CD4-positive, alpha-beta T cell treated with Interleukin-4 for 4 hours (primary cell): ENCODE measurements at regions not wholly inside any gene's neighbourhood (a gene's known extent, or its start where the extent isn't known, plus 50 kb on each side); places are given as distances from the start of the nearest gene placed in this dataset.
"Not testable (repeated sequence)": the region's sequence is repeated elsewhere in the genome, so short reads cannot be mapped to it uniquely, and the experiment has no call there.

Experiments
- DNase-seq: peaks from one replicate; pipeline ENCODE4 v3.0.0-alpha.2; 2020

- no peak for DNase-seq
Observed at GRCh38 chr1:224061436-224061835, 52.5 kb upstream of the FBXO28 start.

GRCh38 chr1:224059897-224060427 is 53.9 kb upstream of the FBXO28 start:
- DNase-seq: no peak

GRCh38 chr1:224058303-224058702 is 55.6 kb upstream of the FBXO28 start:
- no peak for DNase-seq

GRCh38 chr1:224057461-224058199 is 56.3 kb upstream of the FBXO28 start:
- DNase-seq: no peak

- no peak for DNase-seq
Observed at GRCh38 chr1:224054611-224055010, 59.3 kb upstream of the FBXO28 start.

- DNase-seq: no peak
Observed at GRCh38 chr1:224054012-224054411, 59.9 kb upstream of the FBXO28 start.

- DNase-seq: no peak
Observed at GRCh38 chr1:224053456-224053855, 60.5 kb upstream of the FBXO28 start.

- DNase-seq: no peak
Observed at GRCh38 chr1:224052772-224053171, 61.1 kb upstream of the FBXO28 start.

- DNase-seq: not testable (repeated sequence)
Observed at GRCh38 chr1:224051782-224052181, 62.1 kb upstream of the FBXO28 start.

- no peak for DNase-seq
Observed at GRCh38 chr1:224051086-224051406, 62.9 kb upstream of the FBXO28 start.

- no peak for DNase-seq
Observed at GRCh38 chr1:224047538-224047937, 66.4 kb upstream of the FBXO28 start.

- no peak for DNase-seq
Observed at GRCh38 chr1:224045556-224045955, 68.4 kb upstream of the FBXO28 start.

- no peak for DNase-seq
Observed at GRCh38 chr1:224044420-224044819, 69.5 kb upstream of the FBXO28 start.

- DNase-seq: no peak
Observed at GRCh38 chr1:224042557-224043118, 71.3 kb upstream of the FBXO28 start.

GRCh38 chr1:224041032-224041431 is 72.9 kb upstream of the FBXO28 start:
- no peak for DNase-seq

GRCh38 chr1:224040423-224040822 is 73.5 kb upstream of the FBXO28 start:
- DNase-seq: not testable (repeated sequence)

- not testable (repeated sequence) for DNase-seq
Observed at GRCh38 chr1:224040006-224040405, 73.9 kb upstream of the FBXO28 start.

- not testable (repeated sequence) for DNase-seq
Observed at GRCh38 chr1:224038832-224039231, 75.1 kb upstream of the FBXO28 start.

- not testable (repeated sequence) for DNase-seq
Observed at GRCh38 chr1:224037362-224037761, 76.5 kb upstream of the FBXO28 start.

- not testable (repeated sequence) for DNase-seq
Observed at GRCh38 chr1:224032608-224033276, 81.2 kb upstream of the FBXO28 start.

GRCh38 chr1:224031986-224032385 is 81.9 kb upstream of the FBXO28 start:
- DNase-seq: not testable (repeated sequence)

GRCh38 chr1:224030257-224030656 is 83.7 kb upstream of the FBXO28 start:
- not testable (repeated sequence) for DNase-seq

GRCh38 chr1:224029286-224030025 is 84.5 kb upstream of the FBXO28 start:
- DNase-seq: not testable (repeated sequence)
